Spleen (tissue), 7 donors: ENCODE measurements at regions not wholly inside any gene's neighbourhood (a gene's known extent, or its start where the extent isn't known, plus 50 kb on each side); places are given as distances from the start of the nearest gene placed in this dataset.

Experiments used
- CTCF ChIP-seq, 11 experiments: fragments of 200-600 bp in 7 of 11; fragments of 450-650 bp in 4 of 11; sonication (generic) in 4 of 11; IDR thresholded peaks in 8 of 11; conservative IDR thresholded peaks in 3 of 11; 1 replicate in 7 of 11; 2 replicates in 4 of 11; pipeline versions ENCODE4 v1.4.0 to v1.8.0; 2016 to 2021; ENCODE audit warnings: antibody characterized with exemption in 11 of 11, inconsistent platforms in 4 of 11, mild to moderate bottlenecking in 1 of 11
- POLR2A ChIP-seq, 3 donors: fragments of 450-650 bp; IDR thresholded peaks; one replicate each; pipeline ENCODE4 v1.5.1; 2017; ENCODE audit warnings: antibody characterized with exemption in 3 of 3, mild to moderate bottlenecking in 1 of 3
- donor health status: DM: no; HTN: no; CAD: no; lungs with moderate emphysema.
- donor health status: DM: no; HTN: no; CAD: no.
- donor health status: DM: no; HTN: no; CAD: no.

- TF ChIP-seq POLR2A (IDR thresholded peaks at IDR 0.05): no peak
- no peak for TF ChIP-seq CTCF (IDR thresholded peaks at IDR 0.05 in 8 of 11, conservative IDR thresholded peaks at IDR 0.05 in 3 of 11)
These were observed 126.0 kb upstream of the SDK2 start for GRCh38 chr17:73770115-73770848.
